Upper lobe of right lung (tissue), 1 donor: ENCODE measurements at regions not wholly inside any gene's neighbourhood (a gene's known extent, or its start where the extent isn't known, plus 50 kb on each side); places are given as distances from the start of the nearest gene placed in this dataset.

ENCODE experiments used
- ATAC-seq: fragments of 200-7000 bp; cut with Tn5 transposase; one replicate; pipeline ENCODE4 v1.9.1; 2020; ENCODE audit warnings: mild to moderate bottlenecking, moderate library complexity
- DNase-seq: peaks from one replicate; pipeline ENCODE4 v3.0.0-alpha.2; 2020
- H3K27ac ChIP-seq: fragments of 200-600 bp; one replicate; pipeline ENCODE4 v1.8.0; 2022
- H3K27me3 ChIP-seq: fragments of 200-600 bp; one replicate; pipeline ENCODE4 v1.8.0; 2022; ENCODE audit warnings: mild to moderate bottlenecking
- H3K36me3 ChIP-seq: fragments of 200-600 bp; one replicate; pipeline ENCODE4 v1.8.0; 2022
- H3K4me1 ChIP-seq: fragments of 200-600 bp; one replicate; pipeline ENCODE4 v1.8.0; 2022
- H3K4me3 ChIP-seq: fragments of 200-600 bp; one replicate; pipeline ENCODE4 v1.8.0; 2022; ENCODE audit warnings: mild to moderate bottlenecking
- H3K9me3 ChIP-seq: fragments of 200-600 bp; one replicate; pipeline ENCODE4 v1.8.0; 2022
- CTCF ChIP-seq: fragments of 200-600 bp; IDR thresholded peaks from one replicate; pipeline ENCODE4 v1.8.0; 2022; ENCODE audit warnings: antibody characterized with exemption
- intact Hi-C: fragments of 100-400 bp; cut with DNase I; formaldehyde crosslinking; loops from one replicate; pipeline ENCODE4 v1.11.0; 2022
- donor health status: DM: no; HTN: yes; CAD: no; lungs with severe emphysema.

GRCh38 chr15:85955501-85956391, 123.9 kb upstream of the AGBL1 start:
- ATAC-seq: no peak
- TF ChIP-seq CTCF: no peak
- DNase-seq: no peak
- Histone ChIP-seq H3K27ac (no peak overlapping the region), H3K36me3 (no peaks in the 10 kb centered on the region), H3K4me1 (no peaks in the 10 kb centered on the region), H3K4me3 (no peak overlapping the region), H3K9me3 (no peaks in the 10 kb centered on the region), H3K27me3 (no peaks in the 10 kb centered on the region)
- intact Hi-C loops: no loop called here

GRCh38 chr15:85956532-85957275, 123.0 kb upstream of the AGBL1 start:
- no peak for TF ChIP-seq CTCF
- no peaks in the 10 kb centered on the region for H3K36me3 ChIP-seq
- intact Hi-C loops: no loop called here
- no peaks in the 10 kb centered on the region for H3K27me3 ChIP-seq
- no peak for ATAC-seq
- H3K4me3 ChIP-seq: no peak overlapping the region
- H3K9me3 ChIP-seq: no peaks in the 10 kb centered on the region
- H3K4me1 ChIP-seq: no peaks in the 10 kb centered on the region
- no peak for DNase-seq
- no peak overlapping the region for H3K27ac ChIP-seq

- H3K27me3 ChIP-seq: no peaks in the 10 kb centered on the region
- no peak for TF ChIP-seq CTCF
- no peak for DNase-seq
Observed at GRCh38 chr15:85959611-85960010, 120.1 kb upstream of the AGBL1 start.

GRCh38 chr15:85960381-85960780, 119.3 kb upstream of the AGBL1 start:
- H3K27me3 ChIP-seq: no peaks in the 10 kb centered on the region
- no peak for TF ChIP-seq CTCF
- intact Hi-C loops: no loop called here
- ATAC-seq (no peak), DNase-seq (no peak)
- H3K9me3 ChIP-seq: no peaks in the 10 kb centered on the region
- no peaks in the 10 kb centered on the region for H3K4me1 ChIP-seq
- H3K4me3 ChIP-seq: no peak overlapping the region
- no peaks in the 10 kb centered on the region for H3K36me3 ChIP-seq
- H3K27ac ChIP-seq: no peak overlapping the region

More at GRCh38 chr15:85959611-85960010, 120.1 kb upstream of the AGBL1 start:
- H3K27ac ChIP-seq: no peak overlapping the region
- H3K36me3 ChIP-seq: no peaks in the 10 kb centered on the region
- no peaks in the 10 kb centered on the region for H3K4me1 ChIP-seq
- ATAC-seq: no peak
- H3K4me3 ChIP-seq: no peak overlapping the region
- H3K9me3 ChIP-seq: no peaks in the 10 kb centered on the region
- intact Hi-C loops: no loop called here

GRCh38 chr15:85961821-85962220, 117.8 kb upstream of the AGBL1 start:
- no peak overlapping the region for H3K4me3 ChIP-seq
- DNase-seq (no peak), ATAC-seq (no peak)
- H3K27ac ChIP-seq: no peak overlapping the region
- H3K4me1 ChIP-seq: no peaks in the 10 kb centered on the region
- H3K36me3 ChIP-seq: no peaks in the 10 kb centered on the region
- H3K27me3 ChIP-seq: no peaks in the 10 kb centered on the region
- H3K9me3 ChIP-seq: no peaks in the 10 kb centered on the region
- intact Hi-C loops: no loop called here
- TF ChIP-seq CTCF: no peak
